SK-N-SH (cell line): ENCODE measurements at regions not wholly inside any gene's neighbourhood (a gene's known extent, or its start where the extent isn't known, plus 50 kb on each side); places are given as distances from the start of the nearest gene placed in this dataset.

ENCODE experiments used
- CTCF ChIP-seq: fragments of 200-600 bp; sonication (generic); IDR thresholded peaks from 2 replicates; pipeline ENCODE4 v1.6.1; 2017; ENCODE audit warnings: antibody characterized with exemption, mild to moderate bottlenecking, moderate library complexity
- MAX ChIP-seq: IDR thresholded peaks from 2 replicates; pipeline ENCODE4 v1.4.0; 2012; ENCODE audit warnings: low read depth
- MXI1 ChIP-seq: IDR thresholded peaks from 2 replicates; pipeline ENCODE4 v1.6.1; 2012; ENCODE audit warnings: mild to moderate bottlenecking, low read depth, low read length, improper control_type of control experiment
- POLR2AphosphoS5 ChIP-seq: IDR thresholded peaks from 2 replicates; pipeline ENCODE4 v1.6.1; 2012; ENCODE audit warnings: low read depth, low read length

- no peak for TF ChIP-seq CTCF
- TF ChIP-seq MAX = no peak
- TF ChIP-seq MXI1 = no peak
- TF ChIP-seq POLR2AphosphoS5 = no peak
These were observed 2423.4 kb downstream of the LRRC4C start for GRCh38 chr11:39036021-39036420.
